GM21825 (cell line): ENCODE measurements at regions not wholly inside any gene's neighbourhood (a gene's known extent, or its start where the extent isn't known, plus 50 kb on each side); places are given as distances from the start of the nearest gene placed in this dataset.

Experiments used
- ATAC-seq: cut with Tn5 transposase; IDR thresholded peaks from one replicate; pipeline ENCODE4 v1.9.1; 2021; ENCODE audit warnings: mild to moderate bottlenecking, moderate library complexity; ENCODE audit not compliant: unreplicated experiment

DNA sequence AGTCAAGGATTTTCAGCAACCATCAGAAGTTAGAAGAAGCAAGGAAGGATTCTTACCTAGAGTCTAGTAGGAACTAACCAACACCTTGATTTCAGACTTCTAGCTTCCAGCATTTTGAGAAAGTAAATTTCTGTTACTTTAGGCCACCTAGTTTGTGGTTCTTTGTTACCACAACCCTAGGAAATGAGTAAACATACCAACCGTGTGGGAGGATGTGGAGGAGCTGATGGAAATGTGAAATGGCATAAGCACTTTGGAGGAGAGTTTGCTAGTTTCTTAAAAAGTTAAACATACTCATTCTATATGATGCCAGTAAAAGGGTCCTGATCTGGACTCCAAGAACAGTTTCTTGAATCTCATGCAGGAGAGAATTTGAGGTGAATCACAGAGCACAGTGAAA is 679.4 kb downstream of the PDHA2 start:
- no peak for ATAC-seq

DNA sequence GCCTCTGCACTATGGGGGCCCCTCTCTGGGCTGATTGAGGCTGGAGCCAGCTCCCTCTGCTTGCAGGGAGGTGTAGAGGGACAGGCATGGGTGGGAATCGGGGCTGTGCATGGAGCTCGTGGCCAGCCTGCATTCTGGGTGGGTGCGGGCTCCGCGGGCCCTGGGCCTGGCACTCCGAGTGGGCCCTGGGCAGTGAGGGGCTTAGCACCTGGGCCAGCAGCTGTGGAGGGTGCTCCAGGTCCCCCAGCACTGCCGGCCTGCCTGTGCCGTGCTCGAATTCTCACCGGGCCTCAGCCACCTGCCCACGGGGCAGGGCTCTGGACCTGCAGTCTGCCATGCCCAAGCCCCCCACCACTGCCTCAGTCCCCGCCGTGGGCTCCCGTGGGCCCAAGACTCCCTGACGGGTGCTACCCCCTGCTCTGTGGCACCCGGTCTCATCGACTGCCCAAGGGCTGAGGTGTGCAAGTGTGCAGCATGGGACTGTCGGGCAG is 681.2 kb downstream of the PDHA2 start:
- ATAC-seq: no peak

GRCh38 chr4:96523611-96524010 is 683.7 kb downstream of the PDHA2 start:
- no peak for ATAC-seq

DNA sequence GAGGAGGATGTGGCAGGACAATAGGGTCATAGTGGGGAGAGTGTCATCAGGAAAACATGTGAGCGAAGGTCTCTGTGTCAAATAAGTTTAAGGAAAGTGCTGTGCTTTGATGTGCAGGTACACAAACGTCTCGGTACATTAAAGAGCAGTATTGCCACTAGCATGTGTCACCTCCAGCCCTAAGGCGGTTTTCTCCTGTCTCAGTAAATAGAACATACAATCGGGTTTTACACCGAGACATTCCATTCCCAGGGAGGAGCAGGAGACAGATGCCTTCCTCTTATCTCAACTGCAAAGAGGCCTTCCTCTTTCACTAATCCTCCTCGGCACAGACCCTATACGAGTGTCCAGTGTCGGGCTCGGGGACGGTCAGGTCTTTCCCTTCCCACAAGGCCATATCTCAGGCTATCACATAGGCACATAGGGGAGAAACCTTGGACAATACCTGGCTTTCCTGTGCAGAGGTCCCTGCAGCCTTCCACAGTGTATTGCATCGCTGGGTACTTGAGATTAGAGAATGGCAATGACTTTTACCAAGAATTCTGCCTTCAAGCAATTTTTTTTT is 684.5 kb downstream of the PDHA2 start:
- ATAC-seq: no peak

GRCh38 chr4:96525898-96526297 is 686.0 kb downstream of the PDHA2 start:
- no peak for ATAC-seq

DNA sequence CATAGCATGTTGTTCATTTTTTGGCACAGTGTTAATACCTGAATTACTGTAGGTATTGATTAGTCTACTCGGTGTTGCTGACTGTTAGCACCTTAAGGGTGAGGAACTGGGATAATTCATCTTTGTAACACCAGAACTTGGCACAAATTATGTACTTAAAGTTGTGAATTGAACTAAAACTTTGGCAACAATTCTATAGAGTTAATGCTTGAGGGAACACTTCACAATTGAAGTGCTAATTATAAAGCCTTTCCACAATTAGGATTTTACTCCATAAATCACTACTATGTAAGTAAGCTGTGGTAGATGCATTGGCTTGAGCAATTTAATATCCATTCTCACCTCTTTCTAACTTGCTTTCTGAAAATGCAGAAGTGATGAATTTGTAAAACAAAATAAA is 686.7 kb downstream of the PDHA2 start:
- no peak for ATAC-seq

DNA sequence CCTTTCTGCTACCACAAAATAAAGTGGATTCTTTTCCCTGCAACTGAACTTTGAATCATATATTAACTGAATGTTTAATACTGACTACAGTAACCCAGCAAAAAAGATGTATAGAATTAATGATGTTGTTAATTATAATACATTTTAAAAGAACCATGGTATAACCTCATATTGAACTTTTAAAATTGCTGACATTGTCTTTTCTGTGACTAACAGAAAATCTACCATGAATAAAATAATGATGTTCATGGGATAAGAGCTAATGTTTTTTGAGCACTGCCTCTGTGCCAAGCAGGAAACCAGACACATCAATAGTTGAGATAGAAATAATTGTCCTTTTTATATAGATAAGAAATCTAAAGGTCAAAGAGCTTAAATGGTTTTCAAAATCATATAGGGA is 691.9 kb downstream of the PDHA2 start:
- no peak for ATAC-seq

DNA sequence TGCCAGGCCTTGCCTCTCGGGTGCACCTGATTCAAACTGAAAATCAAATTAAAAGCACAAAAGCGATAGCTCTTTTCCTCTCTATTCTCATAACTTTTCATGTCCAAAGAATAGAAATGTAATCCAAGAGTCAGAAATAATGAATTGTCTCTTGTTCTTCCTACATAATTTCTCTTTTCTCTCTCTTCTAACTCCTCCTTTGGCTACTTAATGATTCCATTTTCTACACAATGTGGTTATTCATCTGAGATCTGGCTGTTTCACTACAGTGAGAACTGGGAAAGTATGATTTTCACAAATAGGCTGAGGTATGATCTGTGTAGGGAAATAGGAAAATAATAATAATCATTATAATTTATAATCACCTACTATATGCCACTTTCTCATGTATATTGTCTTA is 703.5 kb downstream of the PDHA2 start:
- no peak for ATAC-seq

DNA sequence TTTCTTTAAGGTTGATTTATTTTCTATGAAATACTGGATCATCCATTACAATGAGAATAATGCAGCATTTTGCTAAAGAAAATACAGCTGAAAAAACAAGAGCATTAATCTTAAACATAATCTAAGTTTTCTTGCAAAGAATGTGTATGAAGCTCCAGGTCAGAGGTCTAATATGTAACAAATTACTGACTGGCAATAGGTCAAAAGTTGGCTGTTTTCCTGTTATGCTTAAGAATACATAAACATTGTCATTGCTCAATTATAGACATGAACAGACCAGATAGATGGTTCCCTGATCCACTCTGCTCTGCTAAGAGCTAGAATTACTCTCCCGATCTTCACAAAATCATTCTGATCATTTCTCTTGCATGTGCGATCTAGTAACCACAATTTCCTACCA is 718.6 kb downstream of the PDHA2 start:
- ATAC-seq: no peak

DNA sequence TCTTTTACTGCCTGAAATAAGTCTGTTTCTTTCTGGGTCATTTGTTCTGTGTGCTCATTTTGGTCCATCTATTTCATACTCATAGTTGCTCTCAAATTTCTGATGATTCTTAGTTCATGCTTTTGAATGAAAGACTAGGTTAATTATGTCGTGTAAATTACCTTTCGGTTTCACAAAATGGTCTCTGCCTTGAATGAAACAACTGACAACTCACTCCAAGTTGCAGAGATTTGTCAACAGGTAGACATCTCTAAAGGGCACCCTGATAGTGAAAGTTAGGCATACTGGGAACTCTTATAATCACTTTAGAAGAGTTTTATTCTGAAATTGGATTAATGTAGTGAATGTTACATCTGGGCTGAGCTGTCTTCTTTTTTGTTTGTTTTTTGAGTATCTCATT is 726.9 kb downstream of the PDHA2 start:
- no peak for ATAC-seq

DNA sequence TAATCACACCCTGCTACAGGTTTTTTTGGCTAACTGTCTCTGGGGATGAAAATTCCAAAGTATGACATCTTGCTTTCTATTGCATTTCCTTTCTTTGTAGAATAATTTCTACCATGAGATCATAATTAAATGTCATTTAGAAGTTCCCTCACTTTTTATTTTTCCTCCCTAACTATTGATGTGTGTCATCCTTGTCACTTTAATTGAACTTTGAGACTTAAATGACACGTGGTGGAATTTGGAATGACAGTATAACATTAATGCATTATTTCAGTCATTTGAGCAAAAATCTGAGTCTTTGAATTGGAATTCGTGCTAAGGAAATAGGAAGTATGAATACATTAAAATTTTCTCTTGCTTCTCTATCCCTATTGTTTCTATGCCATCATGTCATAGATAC is 745.4 kb downstream of the PDHA2 start:
- ATAC-seq: no peak

DNA sequence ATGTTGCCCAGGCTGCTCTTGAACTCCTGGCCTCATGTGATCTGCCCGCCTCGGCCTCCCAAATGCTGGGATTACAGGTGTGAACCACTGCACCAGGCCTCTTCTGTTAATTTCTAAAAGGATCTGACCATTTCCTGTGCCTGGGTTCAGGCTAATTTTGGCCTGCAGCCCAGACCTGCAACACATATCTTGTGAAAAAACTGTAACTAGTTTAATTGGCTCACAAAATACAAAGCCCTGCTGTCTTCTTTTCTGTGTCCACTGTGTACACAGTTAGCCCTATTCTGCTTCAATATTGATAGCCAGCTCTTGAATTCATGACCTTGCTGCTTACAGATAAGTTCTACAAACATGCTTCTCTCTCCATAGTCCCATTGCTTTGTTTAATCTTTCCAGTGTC is 753.5 kb downstream of the PDHA2 start:
- no peak for ATAC-seq

- ATAC-seq: no peak
Measured at GRCh38 chr4:96598465-96598864, 758.6 kb downstream of the PDHA2 start.

DNA sequence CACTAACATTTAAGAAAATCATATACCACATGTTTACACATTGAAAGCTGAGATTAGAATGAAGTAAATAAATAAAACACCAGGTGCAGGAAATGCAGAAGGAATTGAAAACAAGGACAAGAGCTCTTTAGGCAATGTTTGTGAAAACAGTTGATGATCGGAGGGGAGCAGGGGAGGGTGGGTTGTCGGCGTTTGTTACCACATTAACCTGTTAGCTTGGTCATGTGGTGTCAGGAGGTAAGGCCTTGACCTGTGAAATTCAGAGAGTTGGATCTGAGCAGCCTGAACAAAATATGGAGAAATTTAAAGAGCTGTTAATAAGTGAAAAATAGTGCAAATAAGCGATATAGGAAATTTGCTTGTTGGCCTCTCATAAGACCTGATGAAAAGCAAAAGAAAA is 759.9 kb downstream of the PDHA2 start:
- no peak for ATAC-seq

DNA sequence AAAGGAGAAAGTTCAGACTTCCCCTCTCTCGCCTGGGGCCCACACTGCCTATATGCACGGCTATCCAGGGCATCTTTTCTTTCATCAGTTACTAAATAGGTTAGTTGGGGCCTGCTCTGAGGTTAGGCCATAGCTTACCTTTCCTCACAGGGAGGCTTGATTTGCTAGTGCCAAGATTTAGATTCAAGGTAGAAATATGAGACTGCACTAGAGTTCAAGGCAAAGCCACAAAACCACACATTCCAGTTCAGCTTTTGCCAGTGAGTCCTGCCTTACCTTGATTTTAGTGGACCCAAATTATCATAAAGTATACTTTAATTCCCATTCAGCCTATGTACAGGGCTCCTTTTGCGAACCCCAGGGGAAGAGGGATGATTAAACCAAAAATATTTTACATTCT is 762.8 kb downstream of the PDHA2 start:
- ATAC-seq: no peak

DNA sequence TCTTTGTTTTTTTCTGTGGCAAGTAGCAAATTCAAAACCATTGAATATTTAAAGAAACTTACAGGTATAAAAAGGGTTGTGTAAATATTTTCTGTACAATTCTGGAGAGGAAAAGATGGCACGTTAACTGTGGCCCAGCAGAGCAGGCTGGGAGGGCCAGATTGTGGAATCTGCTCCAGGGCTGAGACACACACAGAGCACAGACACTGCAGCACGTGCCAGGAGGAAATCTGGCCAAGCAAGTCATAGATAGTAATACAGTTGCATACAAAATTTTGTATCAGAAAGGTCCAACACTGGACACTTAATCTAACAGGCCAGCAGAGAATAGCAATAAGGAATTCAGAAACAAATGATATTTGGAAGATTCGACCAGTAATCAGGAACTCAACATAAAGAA is 763.7 kb downstream of the PDHA2 start:
- no peak for ATAC-seq

GRCh38 chr4:96606451-96606850 is 766.6 kb downstream of the PDHA2 start:
- no peak for ATAC-seq

GRCh38 chr4:96626023-96626422 is 786.1 kb downstream of the PDHA2 start:
- no peak for ATAC-seq

DNA sequence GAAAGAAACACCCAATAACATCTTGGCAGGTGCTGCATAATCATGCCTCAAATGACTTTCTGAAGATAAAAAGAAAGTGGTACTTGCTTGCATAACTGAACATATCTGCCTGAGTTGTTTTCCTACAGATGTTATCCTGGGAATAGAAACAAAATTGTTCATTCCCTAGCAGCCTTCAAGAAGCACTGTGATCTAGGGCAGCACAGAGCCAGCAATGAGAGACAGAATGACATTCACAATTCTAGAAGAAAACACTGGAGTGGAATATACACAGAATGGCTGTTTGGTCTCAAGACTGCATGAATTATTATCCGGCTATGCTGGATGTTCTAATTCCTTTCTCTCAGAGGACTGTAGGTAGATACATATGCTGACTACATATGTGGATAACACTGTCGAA is 790.9 kb downstream of the PDHA2 start:
- ATAC-seq: no peak

GRCh38 chr4:96637971-96638412 is 798.1 kb downstream of the PDHA2 start:
- ATAC-seq: no peak

DNA sequence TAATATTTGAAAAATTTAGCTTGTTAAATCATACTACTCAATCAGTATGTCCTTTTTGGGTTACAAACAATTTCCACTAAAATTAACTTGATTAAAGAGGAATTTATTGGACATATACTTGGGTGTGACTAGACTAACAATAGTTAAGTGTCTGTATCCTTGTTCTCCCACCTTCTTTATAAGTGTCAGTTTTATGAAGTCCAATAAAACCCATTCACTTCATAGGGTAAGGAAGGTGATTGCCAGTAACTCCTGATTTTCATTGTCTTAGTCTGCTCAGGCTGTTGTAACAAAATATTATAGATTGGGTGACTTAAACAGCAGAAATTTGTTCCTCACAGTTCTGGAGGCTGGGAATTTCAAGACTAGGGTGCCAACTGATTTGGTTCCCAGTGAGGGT is 800.0 kb downstream of the PDHA2 start:
- no peak for ATAC-seq

- no peak for ATAC-seq
Measured at GRCh38 chr4:96642490-96642889, 802.6 kb downstream of the PDHA2 start.

DNA sequence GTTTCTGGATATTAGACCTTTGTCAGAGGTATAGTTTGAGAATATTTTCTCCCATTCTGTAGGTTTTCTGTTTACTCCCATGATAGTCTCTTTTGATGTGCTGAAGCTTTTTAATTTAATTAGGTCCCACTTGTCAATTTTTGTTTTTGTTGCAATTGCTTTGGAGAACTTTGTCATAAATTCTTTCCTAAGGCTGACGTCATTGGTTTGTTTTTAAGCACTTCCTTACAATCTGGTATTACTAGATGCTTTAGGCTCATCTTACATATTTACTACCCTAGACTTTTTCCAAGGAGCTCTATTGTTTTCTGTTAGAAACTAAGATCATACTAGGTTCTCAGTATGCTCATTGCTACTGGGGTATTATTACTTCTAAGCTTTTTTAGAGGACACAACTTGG is 806.3 kb downstream of the PDHA2 start:
- ATAC-seq: no peak
